Gastrocnemius medialis (tissue), 4 donors: ENCODE measurements at regions not wholly inside any gene's neighbourhood (a gene's known extent, or its start where the extent isn't known, plus 50 kb on each side); places are given as distances from the start of the nearest gene placed in this dataset.

Source experiments
- CTCF ChIP-seq, 5 experiments: fragments of 450-650 bp in 3 of 5; fragments of 200-600 bp in 2 of 5; sonication (generic) in 2 of 5; IDR thresholded peaks in 4 of 5; conservative IDR thresholded peaks in 1 of 5; 1 replicate in 4 of 5; 2 replicates in 1 of 5; pipeline ENCODE4 v1.5.1; 2016 to 2019; ENCODE audit warnings: antibody characterized with exemption in 5 of 5, mild to moderate bottlenecking in 3 of 5, moderate library complexity in 3 of 5
- POLR2A ChIP-seq, 2 donors: fragments of 450-650 bp; IDR thresholded peaks; one replicate each; pipeline ENCODE4 v1.6.1; 2017; ENCODE audit warnings: antibody characterized with exemption in 2 of 2, mild to moderate bottlenecking in 2 of 2, moderate library complexity in 2 of 2

- no peak for TF ChIP-seq POLR2A (IDR thresholded peaks at IDR 0.05)
- no peak for TF ChIP-seq CTCF (IDR thresholded peaks at IDR 0.05 in 4 of 5, conservative IDR thresholded peaks at IDR 0.05 in 1 of 5)
Measured at GRCh38 chr3:153640689-153641665, 479.0 kb downstream of the RAP2B start.
